Right lung (tissue), 2 donors: ENCODE measurements at regions not wholly inside any gene's neighbourhood (a gene's known extent, or its start where the extent isn't known, plus 50 kb on each side); places are given as distances from the start of the nearest gene placed in this dataset.
"Not testable (repeated sequence)": the region's sequence is repeated elsewhere in the genome, so short reads cannot be mapped to it uniquely, and the experiment has no call there.

ENCODE experiments used
- DNase-seq, 2 donors: peaks; one replicate each; pipeline ENCODE4 v3.0.0-alpha.2; 2013

DNA sequence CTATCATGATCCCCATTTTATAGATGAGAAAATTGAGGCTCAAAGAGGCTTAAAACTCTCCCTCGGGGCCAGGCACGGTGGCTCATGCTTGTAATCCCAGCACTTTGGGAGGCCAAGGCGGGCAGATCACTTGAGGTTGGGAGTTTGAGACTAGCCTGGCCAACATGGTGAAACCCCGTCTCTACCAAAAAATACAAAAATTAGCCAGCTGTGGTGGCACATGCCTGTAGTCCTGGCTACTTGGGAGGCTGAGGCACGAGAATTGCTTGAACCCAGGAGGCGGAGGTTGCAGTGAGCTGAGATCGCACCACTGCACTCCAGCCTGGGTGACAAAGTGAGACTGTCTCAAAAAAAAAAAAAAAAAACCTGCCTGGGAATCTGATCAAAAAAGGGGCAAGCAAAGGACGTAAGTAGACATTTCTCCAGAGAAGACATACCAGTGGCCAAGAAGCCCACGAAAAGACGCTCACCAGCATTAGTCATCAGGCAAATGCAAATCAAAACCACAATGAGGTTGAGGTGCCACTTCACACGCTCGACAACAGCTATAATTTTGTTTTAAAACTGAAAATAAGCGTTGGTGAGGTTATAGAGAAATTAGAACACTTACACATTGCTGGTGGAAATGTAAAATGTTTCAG is 115.1 kb upstream of the TNRC6C start:
- DNase-seq = not testable (repeated sequence)

DNA sequence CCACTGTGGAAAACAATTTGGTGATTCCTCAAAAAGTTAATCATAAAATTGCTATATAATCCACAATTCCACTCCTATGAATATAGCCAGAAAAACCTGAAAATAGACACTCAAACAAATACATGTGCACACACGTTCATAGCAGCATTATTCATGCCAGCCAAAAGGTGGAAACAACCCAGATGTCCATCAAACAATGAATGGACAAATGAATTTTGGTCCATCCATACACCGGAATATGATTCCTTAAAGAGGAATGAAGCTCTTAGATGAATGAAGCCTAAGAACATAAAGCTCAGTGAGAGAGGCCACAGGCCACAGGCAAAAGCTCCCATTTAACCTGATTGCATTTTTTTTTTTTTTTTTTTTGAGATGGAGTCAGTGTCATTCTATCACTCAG is 114.6 kb upstream of the TNRC6C start:
- DNase-seq = no peak

DNA sequence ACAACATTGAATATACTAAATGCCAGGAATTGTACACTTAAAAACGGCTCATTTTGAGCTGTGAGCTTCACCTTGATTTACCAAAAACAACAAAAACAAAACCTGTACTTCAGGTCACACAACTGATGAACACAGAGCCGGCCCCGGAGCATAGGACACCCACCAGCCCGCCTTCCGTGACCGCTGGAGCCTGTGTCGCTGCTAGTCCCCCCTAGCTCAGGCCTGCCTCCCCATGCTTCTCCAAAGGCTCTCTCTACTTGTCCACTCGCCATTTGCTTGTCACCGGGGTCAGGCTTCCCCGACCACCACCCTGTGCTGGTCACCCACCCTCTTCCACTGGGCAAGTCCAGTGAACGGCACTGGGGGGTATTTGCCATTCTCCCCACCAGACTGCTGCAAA is 113.8 kb upstream of the TNRC6C start:
- DNase-seq = no peak

DNA sequence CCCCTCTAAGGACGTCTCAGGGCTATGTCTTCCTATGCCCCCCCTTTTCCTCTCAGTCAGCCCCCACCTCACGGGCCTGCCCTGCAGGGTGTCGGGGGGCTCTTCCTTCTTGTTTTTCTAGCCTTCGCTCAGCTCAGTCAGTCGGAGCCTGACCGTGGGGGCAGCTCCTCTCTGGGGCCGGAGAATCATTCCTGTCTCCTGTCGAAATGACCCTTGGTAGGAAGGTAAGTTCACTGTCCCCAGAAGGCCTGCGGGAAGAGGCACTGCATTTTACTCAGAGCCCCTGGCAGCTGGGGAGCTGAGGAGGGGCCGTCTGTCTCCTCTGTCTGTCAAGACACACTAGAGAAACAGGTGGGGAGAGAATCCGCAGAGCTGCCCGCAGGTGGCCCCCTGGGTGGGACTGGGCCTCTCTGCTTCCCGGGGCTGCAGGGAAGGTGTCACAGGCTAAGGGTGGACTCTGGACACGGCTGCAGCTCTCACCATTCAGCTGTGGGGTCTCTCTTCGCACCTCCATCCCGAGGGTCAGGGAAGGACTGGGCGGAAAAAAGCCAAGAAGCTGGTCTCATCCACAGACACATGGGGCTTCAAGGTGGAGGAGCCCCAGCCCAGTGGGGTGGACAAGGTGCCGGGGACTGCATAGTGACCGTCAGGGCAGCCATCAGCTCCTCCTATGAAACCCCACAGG is 112.8 kb upstream of the TNRC6C start:
- no peak for DNase-seq

DNA sequence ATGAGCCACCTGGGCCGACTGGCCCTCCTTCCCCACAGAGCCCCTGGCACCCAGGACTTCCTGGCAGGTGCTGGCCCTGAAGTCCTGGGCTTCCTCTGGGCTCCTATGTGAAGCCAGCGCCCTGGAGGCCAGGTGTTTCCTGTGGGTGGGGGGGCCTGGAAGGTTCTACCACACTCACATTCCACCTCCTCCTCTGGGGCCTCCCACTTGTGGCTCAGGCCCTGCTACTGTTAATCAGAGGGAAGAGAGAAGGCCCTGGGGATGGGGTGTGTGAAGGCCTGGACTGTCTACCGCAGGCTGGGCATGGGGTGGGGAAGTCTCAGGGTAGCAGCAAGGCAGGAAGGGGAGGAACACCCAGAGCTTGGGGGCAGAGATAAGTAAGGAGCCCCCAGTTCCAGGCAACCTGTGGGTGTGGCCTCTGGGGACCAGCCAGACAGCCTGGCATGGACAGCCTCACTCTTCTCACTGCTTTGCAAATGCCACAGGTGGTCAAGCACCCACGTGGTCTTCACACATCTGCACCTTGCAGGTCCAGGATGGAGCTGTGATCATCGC is 111.9 kb upstream of the TNRC6C start:
- no peak for DNase-seq

DNA sequence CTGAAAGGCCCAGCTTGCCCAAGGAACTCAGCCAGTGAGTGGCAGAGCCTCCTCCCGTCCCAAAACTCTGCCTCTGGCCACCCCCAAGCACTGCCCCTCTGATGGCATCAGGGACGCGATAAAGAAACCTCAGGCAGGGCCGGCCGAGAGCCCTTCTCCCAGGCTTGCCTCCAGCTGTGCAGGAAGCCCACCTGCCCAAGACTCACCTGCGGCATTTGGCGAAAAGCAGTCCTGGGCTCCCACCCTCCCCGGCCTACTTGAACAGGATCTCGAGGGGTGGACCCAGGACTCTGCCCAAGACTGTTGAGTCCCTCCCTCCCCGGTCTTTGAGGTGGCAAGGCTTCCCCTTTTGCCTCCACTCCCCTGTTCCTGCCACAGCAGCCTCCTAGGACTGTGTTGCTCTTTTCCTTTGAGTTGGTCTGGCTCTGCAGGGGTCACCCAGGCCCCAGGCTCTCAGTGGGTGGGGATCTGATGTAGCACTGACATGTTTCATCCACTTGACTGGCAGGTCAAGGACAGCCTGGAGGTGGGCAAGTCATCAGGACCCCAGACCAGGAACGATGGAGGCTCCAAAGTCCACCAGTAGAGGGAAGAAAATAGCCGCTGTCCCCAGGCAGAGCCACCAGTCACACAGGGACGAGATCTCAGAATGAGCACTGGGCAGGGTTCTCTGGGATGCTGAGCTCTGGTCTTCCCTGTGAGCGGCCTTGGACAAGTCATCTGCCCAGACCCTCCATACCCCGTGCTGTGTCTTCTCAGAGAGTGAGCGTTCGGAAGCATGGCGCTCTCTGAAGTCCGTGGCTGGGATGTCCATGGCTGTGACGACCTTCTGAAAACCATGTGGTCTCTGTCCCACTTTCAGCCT is 111.0 kb upstream of the TNRC6C start:
- DNase-seq = no peak

DNA sequence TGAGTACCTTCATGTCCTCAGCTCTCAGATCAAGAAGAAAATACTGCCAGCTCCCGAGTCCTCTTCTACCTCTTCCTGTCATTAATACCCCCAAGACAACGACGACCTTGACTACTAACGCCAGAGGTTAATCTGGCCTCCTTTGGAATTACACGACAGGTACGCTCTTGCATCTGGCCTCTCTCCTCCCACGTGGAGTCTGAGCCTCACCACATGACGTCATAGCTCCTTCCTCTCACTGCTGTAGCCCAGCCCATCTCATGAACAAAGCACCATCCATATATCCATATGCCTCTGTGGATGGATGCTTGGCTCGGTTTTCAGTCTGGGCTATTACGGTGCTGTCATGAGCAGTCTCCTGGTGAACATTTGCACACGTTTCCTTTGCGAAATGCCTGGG is 110.2 kb upstream of the TNRC6C start:
- DNase-seq = no peak

DNA sequence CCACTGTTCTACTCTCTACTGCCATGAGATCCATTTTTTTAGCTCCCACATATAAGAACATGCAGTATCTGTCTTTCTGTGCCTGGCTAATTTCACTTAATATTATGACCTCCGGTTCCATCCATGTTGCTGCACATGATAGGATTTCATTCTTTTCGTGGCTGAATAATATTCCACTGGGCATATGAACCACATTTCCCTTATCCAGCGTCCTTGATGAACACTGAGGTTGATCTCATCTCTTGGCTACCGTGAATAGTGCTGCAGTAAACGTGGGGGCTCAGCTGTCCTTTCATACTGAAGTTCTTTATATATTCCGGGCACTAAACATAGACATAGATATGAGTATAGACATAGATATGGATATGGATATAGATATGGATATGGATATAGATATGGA is 109.3 kb upstream of the TNRC6C start:
- DNase-seq = no peak

DNA sequence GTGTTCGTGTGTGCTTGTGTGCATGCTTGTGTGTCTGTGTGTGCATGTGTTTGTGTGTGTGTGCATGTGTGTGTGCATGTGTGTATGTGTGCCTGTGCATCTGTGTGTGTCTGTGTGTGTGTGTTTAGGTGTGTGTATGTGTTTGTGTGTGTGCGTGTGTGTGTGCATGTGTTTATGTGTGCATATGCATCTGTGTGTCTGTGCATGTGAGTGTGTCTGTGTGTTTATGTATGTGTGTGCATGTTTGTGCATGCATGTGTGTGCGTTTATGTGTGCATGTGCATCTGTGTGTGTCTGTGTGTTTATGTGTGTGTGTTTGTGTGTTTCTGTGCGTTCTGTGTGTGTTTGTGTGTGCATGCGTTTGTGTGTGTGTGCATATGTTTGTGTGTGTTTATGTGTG is 106.6 kb upstream of the TNRC6C start:
- no peak for DNase-seq

DNA sequence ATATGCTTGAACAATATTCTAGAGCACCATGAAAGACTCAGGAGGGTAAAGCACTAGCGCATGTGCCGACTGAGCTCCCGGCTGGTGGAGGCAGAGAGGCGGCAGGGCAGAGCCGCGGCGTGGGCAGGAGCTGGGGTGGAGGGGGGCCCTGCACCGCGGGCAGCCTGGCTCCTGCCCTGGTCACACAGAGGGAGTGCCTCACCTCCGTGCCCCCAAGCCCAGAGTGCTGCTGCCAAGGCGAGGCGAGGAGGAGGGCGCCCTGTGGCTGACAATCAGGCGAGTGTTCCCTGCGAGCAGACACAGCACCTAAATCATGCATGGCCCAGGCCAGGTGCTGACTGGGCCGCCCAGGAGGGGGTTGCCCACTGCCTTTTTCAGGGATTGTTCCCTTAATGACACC is 105.8 kb upstream of the TNRC6C start:
- DNase-seq = no peak

DNA sequence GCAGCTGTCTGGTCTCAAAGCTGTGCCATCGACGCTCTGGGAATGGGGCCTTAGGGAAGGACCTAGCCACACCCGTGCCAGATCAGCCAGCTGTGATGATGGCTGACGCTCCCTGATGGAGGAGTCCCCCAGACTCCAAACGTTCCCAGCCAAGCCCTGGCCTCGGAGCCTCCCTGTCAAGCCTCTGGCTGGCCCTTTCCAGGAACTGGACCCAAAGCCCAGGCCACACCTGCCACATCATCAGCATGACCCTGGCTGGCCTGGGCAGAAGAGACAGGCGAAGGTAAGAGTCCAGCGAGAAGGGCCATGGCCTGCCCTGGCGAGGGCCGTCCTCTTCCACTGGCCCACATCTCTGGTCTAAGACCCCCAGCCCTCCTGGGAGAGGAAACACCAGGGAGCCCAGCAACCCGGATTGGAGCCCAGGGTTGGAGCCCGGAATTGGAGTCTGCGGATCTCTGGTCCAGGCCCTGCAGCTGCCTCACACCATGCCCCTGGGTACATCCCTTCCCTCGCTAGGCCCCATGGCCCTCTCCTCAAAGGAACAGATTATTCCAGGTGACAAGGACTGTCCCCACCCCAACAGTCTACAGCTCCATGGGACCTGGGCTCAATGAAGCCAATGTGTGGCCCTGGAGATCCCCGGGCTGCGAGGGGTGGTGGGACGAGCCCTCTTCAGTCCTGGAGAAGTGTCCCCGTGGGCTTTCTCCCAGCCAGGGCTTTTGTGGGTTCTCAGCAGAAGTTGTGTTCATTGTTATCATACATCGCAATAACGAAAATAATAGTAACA is 105.1 kb upstream of the TNRC6C start:
- DNase-seq = no peak

DNA sequence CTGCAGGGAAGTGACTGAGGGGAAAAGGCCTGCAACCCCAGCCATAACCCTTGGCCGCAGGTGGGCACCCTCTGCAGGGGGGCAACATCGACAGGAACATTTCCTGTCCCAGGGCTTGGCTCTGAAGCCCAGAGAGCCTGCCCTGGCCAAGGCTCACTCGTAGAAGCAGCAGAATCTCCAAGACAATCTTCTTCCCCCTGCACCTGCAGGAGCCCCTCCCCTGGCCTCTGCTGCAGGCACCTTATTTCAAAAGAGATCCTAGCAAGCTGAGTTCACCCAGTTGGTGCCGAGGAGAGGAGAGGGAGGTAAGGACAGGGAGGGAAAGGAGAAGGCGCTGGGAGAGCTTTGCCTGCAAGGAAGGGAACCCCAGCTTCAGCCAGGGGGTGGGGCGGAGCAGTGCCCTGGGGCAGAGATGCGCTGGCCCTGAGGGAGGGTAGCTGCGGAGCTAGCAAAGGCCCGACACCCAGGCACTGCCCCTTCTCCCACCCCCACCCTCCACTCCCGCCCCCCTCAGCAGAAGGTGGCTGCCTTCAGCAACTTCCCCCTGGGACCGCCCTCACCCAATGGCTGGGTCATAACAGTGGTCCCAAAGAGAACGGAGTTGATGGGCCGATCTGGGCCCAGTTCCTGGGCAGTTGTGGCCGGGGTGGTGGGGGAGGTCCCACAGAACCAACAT is 104.3 kb upstream of the TNRC6C start:
- DNase-seq = no peak

DNA sequence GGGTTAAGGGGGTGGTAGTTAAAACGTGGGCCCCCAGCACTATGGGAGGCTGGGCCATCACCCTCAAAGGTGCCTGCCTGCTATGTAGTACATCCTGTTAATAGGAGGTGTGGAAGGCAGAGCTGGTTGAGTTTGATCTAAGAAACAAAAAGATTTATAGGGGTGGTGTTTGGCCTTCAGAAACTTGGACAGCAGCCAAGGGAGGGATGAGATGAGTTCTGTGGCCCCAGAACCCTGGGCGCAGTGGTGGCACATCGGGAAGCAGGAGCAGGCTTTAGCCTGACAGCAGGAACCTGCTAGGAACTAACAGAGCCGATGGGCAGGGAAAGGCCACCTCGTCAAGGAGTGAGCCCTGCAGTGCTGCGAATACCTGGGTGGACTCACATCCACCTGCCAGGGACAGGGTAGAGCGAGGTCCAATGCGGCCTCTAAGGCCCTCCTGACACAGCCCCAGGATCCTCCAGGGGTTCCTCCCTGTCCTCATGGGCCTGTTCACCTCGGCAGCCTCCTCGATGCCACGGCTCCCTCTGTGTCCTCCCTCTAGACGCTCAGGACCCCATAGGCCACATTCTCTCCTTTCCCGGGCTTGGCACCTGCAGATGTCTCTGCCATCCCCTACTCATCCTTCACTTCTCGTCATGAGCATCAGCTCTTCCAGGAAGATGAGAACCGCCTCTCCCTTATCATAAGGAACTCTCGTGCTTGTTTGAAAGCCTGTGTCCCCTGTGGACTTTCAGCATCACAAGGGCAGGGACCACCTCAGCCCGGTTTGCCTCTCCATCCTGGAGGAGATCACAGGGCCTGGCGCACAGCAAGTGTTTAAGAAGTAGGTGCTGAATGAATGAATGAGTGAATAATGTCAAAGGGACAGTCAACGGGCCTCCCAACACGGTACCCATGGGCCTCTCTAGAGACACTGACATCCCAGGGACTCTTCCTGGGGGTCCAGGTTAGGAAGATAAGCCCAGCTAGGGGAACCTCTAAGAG is 103.5 kb upstream of the TNRC6C start:
- DNase-seq = no peak

DNA sequence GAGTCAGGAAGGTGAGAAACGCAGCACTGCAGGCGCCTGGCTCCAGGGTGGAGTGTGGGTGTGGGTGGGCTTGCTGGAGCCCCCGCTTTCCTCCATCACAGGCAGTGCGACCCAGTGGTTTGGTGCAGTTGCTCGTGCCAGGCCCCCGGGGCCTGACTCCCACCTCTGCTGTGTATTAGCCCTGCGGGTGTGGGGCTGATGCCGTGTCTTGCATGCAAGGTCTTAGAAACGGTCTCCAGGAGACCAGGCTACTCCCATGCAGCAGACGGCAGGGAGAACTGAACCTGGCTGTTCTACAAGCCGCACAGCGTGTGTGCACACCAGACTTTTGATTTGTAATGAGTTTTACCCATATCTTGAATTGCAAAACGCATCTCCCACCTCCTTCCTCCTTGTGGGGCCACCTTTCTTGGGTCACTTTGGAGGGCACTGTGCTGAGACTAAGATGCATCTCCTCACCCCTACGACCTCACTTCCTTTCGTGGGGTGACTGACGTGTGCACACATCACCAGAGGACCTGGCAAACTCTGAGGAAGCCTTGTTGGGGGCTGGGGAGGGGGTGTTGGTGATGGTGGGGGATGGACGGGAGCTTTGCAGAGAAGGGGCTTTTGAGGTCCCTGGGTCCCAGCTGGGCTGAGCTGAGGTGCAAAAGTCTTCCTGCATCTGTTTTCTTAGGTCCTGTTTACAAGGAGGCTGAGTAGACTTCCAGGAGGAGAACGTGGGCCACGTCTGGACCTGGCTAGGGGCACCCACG is 101.8 kb upstream of the TNRC6C start:
- no peak for DNase-seq

DNA sequence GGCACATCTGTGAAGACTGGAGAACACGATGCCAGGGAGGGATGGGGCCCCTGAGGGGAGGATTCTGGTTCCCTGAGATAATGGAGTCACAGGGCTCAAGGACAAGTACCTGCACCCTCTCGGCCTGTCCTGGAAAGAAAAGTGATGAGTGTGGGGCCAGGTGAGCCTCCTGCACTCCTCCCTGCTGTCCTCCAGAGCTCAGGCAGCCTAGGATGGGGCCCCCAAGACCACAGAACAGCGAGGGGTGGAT is 101.3 kb upstream of the TNRC6C start:
- DNase-seq = no peak

DNA sequence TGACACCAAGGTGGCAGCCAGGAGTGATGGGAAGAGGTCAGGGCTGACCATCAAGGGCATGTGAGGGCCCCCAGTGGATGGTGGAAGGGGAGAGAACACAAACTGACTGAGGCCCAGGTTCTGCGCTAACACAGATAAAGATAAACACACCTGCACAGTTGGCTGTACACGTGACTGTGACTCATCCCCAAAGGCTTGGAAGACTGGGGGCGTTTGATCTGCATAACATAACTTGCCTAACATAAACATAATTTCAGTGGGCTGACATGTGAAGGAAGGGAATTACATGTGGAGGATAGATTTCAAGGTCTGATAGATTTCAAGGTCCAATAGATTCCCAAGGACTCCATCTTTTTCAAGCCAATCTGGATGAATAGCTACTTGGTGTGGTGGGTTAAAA is 100.9 kb upstream of the TNRC6C start:
- no peak for DNase-seq

DNA sequence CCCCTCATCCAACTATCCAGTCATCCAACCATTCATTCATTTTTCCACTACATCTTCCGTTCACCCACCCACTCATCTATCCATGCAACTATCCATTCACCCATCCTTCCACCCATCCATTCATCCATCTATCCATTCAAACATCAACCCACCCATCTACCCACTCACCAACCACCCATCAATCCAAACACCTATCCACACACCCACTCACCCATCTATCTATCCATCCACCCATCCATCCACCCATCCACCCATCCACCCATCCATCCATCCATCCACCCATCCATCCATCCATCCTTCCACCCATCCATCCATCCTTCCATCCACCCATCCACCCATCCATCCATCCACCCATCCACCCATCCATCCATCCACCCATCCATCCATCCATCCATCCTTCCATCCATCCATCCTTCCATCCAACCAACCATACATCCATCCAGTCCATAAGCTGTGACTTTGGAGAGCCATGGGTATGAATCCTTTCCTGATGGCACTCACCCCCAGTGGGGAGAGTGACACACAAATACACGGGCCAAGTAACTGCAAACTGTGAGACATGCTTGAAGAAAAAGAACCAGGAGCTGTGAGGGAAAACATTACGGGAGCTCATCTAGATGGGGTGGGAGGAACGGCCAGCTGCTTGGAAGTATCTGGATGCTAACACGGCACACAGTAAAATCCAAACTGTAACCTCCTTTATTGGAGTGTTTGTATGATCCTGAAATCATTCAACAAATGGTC is 100.0 kb upstream of the TNRC6C start:
- no peak for DNase-seq

DNA sequence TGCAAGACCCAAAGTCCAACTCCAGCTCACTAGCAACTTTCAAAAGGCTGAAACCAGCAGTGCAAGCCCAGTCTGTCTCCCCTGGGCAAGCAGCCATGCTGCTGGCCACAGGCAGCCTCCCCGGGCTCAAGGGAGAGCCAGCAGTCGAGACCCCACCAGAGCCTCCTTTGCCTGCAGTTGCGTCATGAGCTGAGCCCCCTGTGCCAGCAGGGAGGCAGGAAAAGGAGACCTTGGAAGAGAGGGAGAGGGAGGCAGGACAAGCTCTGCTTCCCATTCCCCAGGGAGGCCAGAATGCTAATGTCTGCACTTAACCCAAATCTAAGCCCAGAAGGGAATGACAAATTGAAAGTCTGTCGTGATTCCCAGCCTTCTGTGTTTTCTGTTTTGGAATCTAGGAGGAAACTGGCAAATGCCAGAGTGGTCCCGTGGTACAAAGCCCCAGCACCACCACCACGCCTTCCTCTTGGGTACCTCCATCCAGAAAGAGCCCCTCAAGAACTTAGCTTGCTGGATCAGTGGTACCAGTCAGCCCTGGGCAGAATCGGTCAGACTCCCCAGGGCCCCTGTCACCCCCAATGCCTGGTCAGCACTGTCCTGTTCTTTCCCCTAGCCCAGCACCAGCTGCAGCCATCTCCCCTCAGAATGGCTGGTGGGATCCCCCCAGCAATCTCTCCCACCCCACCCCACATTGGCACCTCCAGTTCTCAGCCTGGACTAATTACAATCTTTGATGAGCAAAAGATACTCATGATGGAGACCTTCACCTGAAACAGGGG is 99.3 kb upstream of the TNRC6C start:
- no peak for DNase-seq
